ENCODE measurements at regions not wholly inside any gene's neighbourhood (a gene's known extent, or its start where the extent isn't known, plus 50 kb on each side); places are given as distances from the start of the nearest gene placed in this dataset.
"Not testable (repeated sequence)": the region's sequence is repeated elsewhere in the genome, so short reads cannot be mapped to it uniquely, and the experiment has no call there.

DNA sequence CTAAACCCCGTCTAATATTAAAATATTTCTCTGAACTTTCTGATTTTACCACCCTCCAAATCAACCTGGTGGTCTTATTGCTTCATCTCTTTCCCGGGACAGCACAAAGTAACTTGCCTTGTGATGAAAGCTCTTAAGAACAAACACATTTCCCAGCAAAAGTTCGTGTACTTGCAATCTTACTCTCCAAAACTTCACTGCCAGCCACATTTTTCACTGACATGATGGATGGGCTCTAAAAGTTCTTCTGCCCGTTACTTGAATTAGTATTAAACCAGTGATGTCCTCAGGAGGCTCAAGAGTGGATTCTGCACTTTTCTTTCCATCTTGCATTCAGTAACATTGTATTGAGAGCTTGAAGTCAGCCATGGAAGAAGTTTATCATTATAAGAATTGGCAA lies 731.6 kb upstream of the GJE1 start:
- FAIRE-seq (no peak), DNase-seq (ENCODE audit: low spot score) (no peak)

DNA sequence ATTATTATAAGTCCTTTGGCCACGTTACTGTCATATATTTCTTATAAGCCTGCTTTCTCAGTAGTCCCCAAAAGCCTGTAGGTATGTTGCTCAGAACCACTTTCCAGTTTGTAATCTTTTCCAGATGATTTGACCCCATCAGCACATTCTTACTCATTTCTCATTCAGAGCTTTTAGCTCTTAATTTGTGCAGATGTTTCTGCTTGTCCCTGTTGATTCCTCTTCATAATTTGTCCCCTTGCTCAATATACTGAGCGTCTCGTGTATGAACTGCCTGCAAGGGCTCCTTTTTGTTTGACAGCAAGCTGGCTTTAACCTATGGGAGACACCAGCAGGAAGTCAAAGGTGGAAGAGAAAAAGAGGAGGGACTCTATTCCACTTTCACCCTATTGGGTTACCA lies 733.8 kb upstream of the GJE1 start:
- DNase-seq (ENCODE audit: low spot score) (no peak), FAIRE-seq (no peak)

DNA sequence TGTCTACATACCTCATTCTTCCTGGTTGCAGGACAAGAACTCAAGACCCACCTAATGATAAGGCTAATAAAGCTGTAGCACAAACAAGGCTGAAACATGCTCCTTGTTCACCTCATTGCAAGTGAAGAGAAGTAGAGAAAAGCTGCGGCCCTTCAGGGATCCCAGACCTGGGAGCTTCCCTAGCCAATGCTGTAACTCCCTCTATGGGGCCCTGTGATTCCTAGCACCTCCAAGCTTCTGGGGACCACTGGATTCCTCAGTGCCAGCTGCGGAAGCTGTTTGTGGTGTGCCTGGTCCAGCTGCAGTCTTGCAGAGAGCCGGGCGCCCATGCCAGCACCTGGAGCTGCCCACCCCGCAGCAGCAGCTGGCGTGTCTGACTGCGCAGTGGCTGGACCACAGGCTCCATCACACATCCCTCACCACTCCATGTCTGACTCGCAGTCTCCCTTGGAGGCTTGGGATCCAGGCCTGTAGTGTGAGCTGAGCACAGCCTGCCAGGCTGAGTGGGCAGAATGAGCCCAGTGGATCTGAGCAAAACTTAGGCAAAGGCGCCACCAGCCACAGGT lies 737.2 kb upstream of the GJE1 start:
- DNase-seq (ENCODE audit: low spot score) (no peak), FAIRE-seq (no peak)

DNA sequence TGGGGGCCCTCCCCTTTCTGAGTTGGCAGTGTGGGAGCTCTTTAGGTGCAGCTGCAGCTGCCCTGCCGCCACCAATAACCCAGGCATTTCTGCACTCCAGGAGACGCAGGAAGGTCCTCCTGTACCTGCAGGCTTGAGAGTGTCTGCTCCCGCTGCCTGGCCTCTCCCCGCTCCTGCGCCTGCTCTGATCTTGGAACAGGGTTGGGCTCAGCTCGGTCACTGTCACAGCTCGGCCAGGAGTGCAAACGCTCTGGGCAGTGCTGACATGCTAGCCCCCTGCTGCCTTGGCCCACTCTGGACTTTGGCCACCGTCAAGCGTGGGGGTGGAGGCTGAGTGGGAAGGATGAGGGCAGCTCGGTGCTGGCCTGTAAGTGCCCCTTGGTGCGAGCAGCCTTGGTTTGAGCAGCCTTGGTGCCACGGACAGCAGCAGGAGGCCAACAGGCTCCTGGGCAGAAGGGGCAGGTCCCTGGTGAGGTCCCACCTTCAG lies 738.1 kb upstream of the GJE1 start:
- no peak for DNase-seq (ENCODE audit: low spot score)
- FAIRE-seq, result no peak

DNA sequence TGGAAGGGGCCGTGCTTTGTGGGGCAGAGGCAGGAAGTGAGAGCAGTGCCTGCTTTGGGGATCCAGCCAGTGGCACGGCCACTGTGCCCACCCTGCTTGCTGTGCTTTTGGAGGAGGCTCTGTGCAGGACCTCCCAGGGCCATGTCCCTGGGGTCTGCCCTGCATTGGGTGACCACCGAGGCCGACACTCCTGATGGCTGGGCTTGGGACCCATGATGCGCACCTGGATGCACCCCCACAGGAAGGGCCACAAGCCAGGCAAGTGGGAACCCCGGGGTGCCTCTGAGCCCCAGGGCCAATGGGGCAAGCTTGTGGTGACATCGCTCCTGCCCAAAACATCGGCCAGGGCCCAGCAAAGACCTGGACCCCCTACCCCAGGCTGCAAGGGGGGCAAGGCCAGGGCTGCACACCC lies 738.6 kb upstream of the GJE1 start:
- DNase-seq (ENCODE audit: low spot score), result no peak
- no peak for FAIRE-seq

DNA sequence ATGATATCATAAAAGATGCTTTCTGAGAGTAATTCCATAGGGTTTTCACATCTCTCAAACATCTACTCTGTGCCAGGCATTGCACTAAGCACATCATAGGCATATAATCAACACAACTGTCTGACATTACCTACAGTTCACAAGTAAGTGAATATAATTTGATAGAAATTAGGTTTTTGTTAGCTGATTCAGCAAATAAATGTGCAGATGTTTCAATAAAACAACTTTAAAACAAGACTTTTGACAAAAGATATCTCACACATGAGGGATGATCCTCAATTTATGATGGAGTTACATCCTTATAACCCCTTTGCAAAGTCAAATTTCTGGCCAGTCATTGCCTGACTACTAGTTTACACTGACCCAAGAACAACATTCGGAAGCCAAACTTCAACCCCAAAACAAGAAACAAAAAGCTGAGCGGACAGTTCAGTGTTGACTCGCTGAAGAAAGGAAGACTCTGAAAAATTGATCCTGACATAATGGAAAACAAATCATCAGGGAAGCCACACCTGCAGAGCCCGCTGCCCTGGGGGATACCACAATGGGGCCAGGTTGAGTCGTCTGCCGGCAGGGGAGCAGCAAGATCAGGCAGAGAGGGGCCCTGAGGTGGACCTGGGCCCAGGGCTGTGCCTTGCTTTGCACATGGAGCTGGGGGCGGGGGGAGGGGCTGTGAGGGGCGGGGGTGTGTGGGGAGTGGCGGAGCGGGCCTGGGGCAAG lies 739.2 kb upstream of the GJE1 start:
- FAIRE-seq (no peak), DNase-seq (ENCODE audit: low spot score) (no peak)

DNA sequence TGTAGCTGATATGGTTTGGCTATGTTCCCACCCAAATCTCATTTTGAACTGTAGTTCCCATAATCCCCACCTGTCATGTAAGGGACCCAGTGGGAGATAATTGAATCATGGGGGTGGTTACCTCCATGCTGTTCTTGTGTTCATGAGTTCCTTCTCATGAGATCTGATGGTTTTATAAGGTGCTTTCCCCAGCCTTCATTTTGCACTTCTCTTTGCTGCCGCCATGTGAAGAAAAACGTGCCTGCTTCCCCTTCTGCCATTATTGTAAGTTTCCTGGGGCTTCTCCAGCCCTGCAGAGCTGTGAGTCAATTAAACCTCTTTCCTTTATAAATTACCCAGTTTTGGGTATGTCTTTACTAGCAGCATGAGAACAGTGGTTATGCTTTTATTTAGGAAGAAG lies 741.6 kb upstream of the GJE1 start:
- FAIRE-seq; DNase-seq (ENCODE audit: low spot score): not testable (repeated sequence)

DNA sequence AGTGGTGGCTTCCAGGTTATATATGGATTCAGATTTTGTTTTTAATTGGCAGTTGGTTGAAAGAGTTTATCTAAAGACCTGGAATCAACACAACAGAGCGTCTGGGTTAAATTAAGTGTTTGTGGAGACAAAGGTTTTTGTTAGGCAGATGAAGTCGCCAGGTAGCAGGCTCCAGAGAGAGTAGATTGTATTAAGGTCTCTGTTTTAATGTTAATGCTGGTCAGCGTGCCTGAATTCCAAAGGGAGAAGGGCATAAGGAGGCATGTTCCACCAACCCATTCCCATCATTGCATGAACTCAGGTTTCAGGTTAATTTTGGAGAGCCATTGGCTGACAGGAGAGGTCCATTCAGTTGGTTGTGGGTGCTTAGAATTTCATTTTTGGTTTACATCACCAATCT lies 744.1 kb upstream of the GJE1 start:
- FAIRE-seq (no peak), DNase-seq (ENCODE audit: low spot score) (no peak)

DNA sequence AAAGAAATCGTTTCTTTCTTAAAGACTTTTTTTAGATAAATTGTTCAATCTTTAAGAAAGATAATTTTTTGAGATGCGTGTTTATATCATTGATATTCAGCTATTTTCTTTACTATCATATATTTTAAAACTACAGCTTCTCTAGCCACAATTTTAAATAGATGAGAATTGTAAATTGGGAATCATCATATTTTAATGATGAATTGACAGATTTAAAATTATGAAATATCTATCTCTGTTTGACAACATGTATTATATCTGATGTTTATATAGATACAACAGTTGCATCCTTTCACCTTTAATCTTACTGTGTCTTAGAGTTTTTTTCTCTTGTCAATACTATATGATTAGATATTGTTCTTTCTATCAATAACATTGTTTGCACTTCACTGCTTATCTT lies 762.3 kb upstream of the GJE1 start:
- FAIRE-seq, result peak; percentile 16
- no peak for DNase-seq (ENCODE audit: low spot score)

DNA sequence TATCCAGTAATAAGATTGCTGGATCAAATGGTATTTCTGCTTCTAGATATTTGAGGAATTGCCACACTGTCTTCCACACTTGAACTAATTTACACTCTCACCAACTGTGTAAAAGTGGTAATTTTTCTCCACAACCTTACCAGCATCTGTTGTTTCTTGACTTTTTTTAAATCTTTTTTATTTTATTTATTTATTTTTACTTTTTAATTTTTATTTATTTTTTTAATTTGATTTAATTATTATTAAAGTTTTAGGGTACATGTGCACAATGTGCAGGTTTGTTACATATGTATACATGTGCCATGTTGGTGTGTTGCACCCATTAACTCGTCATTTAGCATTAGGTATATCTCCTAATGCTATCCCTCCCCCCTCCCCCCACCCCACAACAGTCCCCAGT lies 765.9 kb upstream of the GJE1 start:
- not testable (repeated sequence) for DNase-seq (ENCODE audit: low spot score); FAIRE-seq

DNA sequence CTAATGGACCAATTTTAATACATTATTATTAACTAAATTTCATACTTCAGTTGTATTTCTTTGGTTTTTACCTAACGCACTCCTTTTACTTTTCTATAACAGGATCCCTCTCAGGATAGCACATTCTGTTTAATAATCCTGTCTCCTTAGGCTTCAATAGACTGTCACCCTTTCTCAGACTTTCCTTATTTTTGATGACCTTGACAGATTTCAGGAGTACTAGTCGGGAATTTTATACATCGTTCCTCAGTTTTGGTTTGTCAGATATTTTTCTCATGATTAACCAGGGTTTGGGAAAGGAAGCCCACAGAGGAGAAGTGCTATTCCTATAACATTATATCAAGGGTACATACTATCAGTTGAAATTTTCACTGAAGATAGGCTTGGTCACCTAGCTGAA lies 768.0 kb upstream of the GJE1 start:
- no peak for FAIRE-seq
- DNase-seq (ENCODE audit: low spot score), result no peak

DNA sequence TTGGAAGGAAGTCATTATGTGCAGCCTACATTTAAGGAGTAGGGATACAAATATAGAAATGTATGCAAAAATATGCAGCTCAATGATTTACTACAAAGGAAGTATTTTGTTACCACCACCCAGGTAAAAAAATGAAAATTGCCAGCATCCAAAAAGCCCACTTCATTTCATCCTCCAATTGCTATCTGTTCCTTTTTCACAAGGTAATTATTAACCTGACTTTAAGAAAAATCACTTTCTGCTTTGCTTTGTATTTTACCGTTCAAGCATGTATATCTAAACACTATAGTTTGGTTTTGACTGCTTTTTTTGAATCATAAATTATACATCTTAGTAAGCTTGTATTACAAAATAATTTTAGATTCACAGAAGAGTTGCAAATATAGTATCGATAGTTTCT lies 768.5 kb upstream of the GJE1 start:
- FAIRE-seq (no peak), DNase-seq (ENCODE audit: low spot score) (no peak)

DNA sequence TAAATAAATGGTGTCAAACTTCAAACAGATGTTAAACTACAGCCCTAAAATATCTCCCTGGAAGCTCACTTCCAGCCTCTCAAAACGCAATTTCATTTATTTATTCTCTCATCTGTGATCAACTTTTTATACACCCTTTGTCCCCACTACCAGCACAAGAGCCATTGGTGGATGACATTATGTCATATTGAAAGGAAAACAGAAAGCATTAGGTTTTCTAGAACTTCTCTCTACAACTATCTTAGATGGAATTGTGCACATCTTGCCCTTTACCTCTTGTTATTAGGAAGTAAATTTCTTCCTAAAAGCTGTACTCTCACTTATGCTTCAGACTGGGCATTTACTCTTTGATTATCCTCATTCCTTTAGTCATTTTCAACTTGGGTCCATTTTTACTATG lies 771.2 kb upstream of the GJE1 start:
- DNase-seq (ENCODE audit: low spot score) (no peak), FAIRE-seq (no peak)

DNA sequence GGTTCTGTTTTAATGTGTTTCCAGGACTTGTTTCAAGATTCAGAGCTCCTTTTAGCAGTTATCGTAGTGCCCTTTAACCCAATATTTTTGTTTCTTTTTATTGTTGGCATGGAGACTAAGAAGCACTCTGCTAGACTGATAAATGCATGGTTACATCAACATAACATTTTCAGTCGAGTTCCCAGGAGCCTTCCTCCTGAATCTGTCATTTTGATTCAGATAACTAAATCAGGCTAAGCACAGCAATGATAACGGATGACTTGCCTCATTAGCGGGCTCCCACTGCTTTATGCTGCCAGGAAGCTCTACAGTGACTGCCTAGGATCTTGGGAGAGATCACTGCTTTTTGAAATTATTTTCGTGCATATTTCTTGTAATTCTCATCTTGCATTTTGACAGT lies 772.8 kb upstream of the GJE1 start:
- DNase-seq (ENCODE audit: low spot score) (no peak), FAIRE-seq (no peak)

DNA sequence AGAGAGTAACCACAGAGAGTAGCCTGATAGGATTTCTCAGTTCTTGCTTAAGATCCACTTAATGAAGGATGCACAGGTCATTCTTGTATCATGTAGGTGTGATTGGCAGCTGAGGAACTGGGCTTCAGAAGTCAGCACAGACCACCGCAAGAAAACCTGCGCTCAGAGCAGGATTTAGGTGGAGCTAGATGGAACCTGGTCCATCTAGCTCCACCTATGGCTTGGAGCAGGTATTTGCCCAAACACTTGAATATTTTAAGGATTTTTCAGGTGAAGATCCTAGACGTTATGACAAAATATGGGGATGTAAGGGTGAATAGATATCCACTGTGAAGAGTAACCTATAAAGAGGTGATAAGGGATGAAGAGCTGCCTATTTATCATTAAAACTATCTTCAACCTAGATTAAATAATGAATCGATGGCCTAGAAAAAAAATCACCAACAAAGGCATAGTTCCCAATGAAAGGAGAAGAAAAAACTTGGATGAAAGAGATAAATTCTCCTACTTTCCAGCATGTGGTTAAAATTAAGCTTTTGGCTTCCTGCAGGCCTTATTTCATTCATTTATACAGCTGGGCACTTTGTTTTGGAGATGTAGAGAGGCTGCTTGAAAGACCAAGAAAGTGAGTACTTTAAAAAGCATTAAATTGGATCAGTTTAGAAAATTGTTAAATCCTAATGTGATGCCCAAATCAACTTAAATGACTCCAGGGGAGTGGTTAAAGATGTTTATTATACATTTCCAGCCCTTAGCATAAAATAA lies 778.4 kb upstream of the GJE1 start:
- DNase-seq (ENCODE audit: low spot score) (no peak), FAIRE-seq (no peak)

DNA sequence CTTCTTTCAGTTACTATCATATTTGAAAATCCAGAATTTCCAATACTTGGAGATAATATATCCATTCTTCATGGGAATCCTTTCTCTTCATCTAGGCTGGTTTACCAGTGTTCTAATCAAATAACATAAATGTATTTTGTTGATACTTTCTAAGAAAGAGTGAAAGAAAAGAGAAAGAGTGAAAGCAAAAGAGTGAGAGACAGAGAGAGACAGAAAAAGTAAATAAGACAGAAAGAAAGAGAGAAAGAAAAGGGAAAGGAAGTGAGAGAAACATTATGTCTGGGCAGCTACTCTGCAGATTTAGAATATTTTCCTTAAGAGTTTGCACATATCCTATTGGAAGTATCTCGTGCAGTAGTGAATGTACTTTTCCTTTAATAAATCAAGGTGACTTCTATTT lies 781.0 kb upstream of the GJE1 start:
- no peak for FAIRE-seq

DNA sequence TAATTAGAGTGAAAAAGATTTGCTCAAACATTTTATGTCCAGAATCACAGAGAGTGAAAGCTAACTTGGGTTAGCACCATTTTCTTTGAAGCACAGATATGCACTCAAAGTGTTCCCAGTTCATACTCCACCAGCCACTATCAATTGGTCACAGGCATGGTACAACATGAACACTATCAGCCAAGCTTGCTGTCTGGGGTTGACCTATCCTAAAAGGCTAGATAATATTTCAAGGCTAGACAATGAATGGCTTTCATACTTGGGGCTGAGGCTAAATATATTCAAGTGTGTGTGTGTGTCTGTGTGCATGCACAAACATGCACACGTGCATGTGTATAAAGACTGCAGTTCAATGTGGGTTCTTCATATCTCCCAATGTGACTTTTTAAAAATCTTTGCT lies 783.0 kb upstream of the GJE1 start:
- FAIRE-seq, result no peak

More for the DNA sequence above, 781.0 kb upstream of the GJE1 start:
- no peak for DNase-seq (ENCODE audit: low spot score)

DNA sequence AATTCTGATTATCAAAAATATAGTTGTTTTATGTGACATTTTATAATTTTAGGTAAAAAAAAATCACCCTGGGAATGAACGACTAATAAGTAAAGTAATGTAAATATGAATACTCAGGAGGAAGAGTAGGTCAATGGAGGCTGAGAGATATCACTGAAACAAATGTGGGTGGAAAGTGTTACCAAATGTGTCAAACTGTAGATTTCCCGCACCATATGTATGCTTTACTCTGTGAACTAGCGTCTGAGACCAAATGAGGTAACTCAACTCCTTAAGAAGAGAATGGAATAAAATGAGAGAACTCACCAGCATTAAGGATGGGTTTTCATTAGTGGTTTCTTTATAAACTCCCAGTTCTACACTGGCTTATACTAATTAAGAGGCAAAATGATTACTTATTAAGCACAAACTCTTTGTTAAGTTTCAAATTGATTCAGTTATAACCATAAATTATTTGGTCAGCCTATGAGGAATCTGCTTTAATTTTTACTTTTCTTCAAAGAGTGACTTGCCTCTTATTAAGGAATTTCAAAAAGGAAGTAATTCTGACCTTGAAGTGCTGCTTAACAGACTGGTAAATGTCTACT lies 784.7 kb upstream of the GJE1 start:
- FAIRE-seq, result no peak
- DNase-seq (ENCODE audit: low spot score), result no peak

More for the DNA sequence above, 783.0 kb upstream of the GJE1 start:
- no peak for DNase-seq (ENCODE audit: low spot score)

DNA sequence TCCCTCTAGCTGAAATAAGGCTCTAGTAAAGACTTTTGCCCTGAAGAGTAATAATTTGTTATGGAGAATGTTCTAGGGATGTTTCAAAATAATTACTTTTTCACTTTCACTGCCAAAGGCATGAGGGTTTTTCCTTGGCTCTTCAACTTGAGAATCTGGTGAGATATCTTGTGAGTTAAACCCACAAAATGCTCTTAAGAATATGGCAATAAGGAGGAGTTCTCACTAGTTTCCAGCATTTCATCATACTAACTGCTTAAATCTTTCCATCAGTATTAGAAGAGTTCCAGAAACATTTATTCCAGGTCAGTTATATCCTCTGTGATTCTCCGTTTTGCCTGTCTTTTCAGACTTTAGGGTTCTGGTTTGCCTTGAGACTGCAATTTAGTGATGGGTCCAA lies 785.6 kb upstream of the GJE1 start:
- FAIRE-seq (no peak), DNase-seq (ENCODE audit: low spot score) (no peak)

DNA sequence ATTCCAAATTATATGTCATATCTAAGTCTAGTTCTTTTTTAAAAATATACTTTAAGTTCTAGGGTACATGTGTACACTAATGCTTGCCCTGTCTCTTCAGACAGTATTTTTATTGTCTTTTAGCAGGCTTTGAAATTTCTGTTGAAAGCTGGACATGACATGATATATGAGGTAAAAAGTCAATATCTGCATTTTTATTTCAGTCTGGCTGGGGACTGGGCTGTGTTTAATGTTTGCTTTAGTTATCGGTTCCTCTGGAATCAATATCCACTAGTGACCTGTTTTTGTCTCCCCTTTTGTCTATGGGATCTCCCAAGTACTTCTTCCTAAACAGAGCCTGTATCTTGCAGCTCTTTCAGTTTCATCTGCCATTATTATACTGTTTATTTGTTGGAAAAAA lies 786.2 kb upstream of the GJE1 start:
- no peak for FAIRE-seq
- DNase-seq (ENCODE audit: low spot score), result no peak

DNA sequence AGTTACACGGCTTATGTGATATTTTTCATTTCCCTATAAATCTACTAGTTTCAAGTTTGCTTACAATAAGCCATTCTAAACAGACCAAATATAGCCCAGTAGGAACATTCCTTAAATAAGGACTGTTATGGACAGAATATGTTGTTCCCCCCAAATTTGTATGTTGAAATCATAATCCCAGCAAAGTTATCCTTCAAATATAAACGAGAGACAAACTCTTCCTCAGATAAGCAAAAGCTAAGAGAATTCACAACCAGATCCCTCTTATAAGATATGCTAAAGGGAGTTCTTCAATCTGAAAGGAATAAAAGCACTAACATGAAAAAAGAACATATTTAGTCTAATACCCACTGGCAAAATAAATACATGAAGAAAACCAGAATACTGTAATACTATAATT lies 795.5 kb upstream of the GJE1 start:
- DNase-seq (ENCODE audit: low spot score), result no peak
- no peak for FAIRE-seq

Data from RCC 7860 (cell line).